ENCODE measurements at regions not wholly inside any gene's neighbourhood (a gene's known extent, or its start where the extent isn't known, plus 50 kb on each side); places are given as distances from the start of the nearest gene placed in this dataset.

DNA sequence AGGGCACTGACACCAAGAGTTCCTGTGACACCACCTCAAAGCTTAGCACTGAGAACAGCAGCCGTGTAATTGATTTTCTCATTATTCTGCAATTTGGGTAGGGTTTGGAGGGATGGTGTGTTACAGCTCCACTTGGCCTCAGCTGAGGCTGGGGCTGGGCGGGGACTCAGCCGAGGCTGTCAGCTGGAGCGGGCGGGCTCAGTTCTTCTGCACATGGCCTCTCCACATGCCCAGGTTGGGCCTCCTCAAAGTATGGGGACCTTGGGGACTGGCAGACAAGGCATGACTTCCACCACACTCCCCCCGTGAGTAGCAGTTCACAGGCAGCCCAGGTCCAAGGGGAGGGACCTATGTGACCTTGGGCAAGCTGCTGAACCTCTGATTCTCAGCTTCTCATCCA is 171.5 kb downstream of the IRF8 start:
- 51 to 56% methylated on average over 6 of the region's 6 CpGs for WGBS, 2 donors
- H3K9me3 ChIP-seq = no peaks in the 10 kb centered on the region

GRCh38 chr16:86070971-86071370 is 172.0 kb downstream of the IRF8 start:
- no peaks in the 10 kb centered on the region for H3K27me3 ChIP-seq
- 66 to 72% methylated on average over 7 of the region's 7 CpGs for WGBS, 2 donors

More for the DNA sequence above, 171.5 kb downstream of the IRF8 start:
- Histone ChIP-seq H3K27me3 (no peaks in the 10 kb centered on the region), H3K36me3 (no peaks in the 10 kb centered on the region), H3K4me3 (no peak overlapping the region), H3K4me1 (no peaks in the 10 kb centered on the region), H3K27ac (no peak overlapping the region)
- no peak for TF ChIP-seq CTCF (IDR thresholded peaks at IDR 0.05)
- intact Hi-C loops (cut with DNase I) = loop anchor here in 2 of 3 donors (5.0 kb wide), 1 partner anchor 447 kb away; no protein-coding TSS in a partner anchor
- DNase-seq = peak in 1 of 6 donors; percentile 36
- FAIRE-seq = no peak
- peak in 1 of 4 donors; percentile 36 for ATAC-seq

GRCh38 chr16:86071611-86072240 is 172.8 kb downstream of the IRF8 start:
- no peak for TF ChIP-seq CTCF (IDR thresholded peaks at IDR 0.05)
- DNase-seq = peak in 1 of 6 donors; percentile 35

More at GRCh38 chr16:86070971-86071370, 172.0 kb downstream of the IRF8 start:
- DNase-seq (peak in 1 of 6 donors; percentile 33), ATAC-seq (no peak), FAIRE-seq (no peak)
- H3K36me3 ChIP-seq = no peaks in the 10 kb centered on the region
- H3K27ac ChIP-seq = no peak overlapping the region
- no peak overlapping the region for H3K4me3 ChIP-seq
- intact Hi-C loops (cut with DNase I) = loop anchor here in 2 of 3 donors (5.0 kb wide), 1 partner anchor 446 kb away; no protein-coding TSS in a partner anchor
- TF ChIP-seq CTCF (IDR thresholded peaks at IDR 0.05) = no peak
- H3K4me1 ChIP-seq = no peaks in the 10 kb centered on the region
- no peaks in the 10 kb centered on the region for H3K9me3 ChIP-seq

GRCh38 chr16:86072328-86073102 is 173.6 kb downstream of the IRF8 start:
- Histone ChIP-seq H3K9me3 (no peaks in the 10 kb centered on the region), H3K36me3 (no peaks in the 10 kb centered on the region), H3K4me3 (no peak overlapping the region), H3K4me1 (no peaks in the 10 kb centered on the region), H3K27me3 (no peaks in the 10 kb centered on the region), H3K27ac (no peak overlapping the region)
- peak; percentile 61 to 73 (median 68) for TF ChIP-seq CTCF (IDR thresholded peaks at IDR 0.05)
- ATAC-seq (peak; percentile 76 to 84 (median 82)), FAIRE-seq (peak; percentile 75), DNase-seq (peak; percentile 31 to 77 (median 65))
- WGBS, 2 donors = 37 to 41% methylated on average over 21 of the region's 21 CpGs
- intact Hi-C loops (cut with DNase I) = loop anchor here in 2 of 3 donors (5.0 kb wide), 1 partner anchor 445 kb away; no protein-coding TSS in a partner anchor

More at GRCh38 chr16:86071611-86072240, 172.8 kb downstream of the IRF8 start:
- no peak overlapping the region for H3K4me3 ChIP-seq
- WGBS, 2 donors = 68 to 76% methylated on average over 12 of the region's 12 CpGs
- ATAC-seq (no peak), FAIRE-seq (no peak)
- intact Hi-C loops (cut with DNase I) = loop anchor here in 2 of 3 donors (5.0 kb wide), 1 partner anchor 446 kb away; no protein-coding TSS in a partner anchor
- no peaks in the 10 kb centered on the region for H3K9me3 ChIP-seq
- H3K4me1 ChIP-seq = no peaks in the 10 kb centered on the region
- no peaks in the 10 kb centered on the region for H3K36me3 ChIP-seq
- H3K27me3 ChIP-seq = no peaks in the 10 kb centered on the region
- H3K27ac ChIP-seq = no peak overlapping the region

Measured in pancreas (tissue), 10 donors.